HG02943 (cell line): ENCODE measurements at regions not wholly inside any gene's neighbourhood (a gene's known extent, or its start where the extent isn't known, plus 50 kb on each side); places are given as distances from the start of the nearest gene placed in this dataset.

ENCODE experiments used
- ATAC-seq: cut with Tn5 transposase; IDR thresholded peaks from one replicate; pipeline ENCODE4 v1.9.1; 2021; ENCODE audit warnings: mild to moderate bottlenecking, low read depth, moderate library complexity; ENCODE audit not compliant: unreplicated experiment

DNA sequence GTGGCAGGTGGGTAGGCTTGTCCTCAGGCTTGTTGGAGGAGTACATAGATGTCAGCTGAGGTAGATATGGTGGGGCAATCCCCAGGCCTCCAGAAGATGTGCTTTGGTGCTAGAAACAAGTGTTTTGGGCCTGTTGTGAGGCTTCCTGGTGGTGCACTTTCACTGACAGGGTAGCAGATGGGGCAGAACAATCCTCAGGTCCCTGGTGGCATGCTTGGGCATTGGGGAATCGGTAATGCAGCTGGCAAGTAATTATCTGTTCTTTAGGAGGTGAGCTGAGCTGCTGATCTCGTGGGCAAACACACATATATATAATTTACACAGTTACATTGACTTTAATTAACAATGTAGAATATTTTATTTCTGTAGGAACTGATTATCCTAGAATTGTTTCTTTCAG, 458.7 kb downstream of the BMP2 start:
- ATAC-seq: no peak

DNA sequence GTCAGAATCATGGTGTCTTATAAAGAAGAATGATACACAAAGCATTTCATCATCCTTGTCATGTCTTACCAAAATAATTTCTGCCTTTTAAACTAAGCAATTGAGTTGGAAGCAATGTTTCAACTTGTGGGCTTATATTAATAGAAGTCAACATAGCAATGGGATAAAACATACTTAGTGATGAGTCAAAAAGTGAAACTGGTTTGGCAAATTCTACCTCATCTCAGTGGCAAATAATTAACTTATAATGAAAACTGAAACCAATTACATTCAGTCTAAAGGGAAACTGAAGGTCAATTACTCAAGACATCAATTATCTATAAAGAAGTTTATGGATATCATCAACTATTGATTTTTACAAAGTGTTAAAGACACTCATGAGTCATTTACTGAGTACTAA, 463.8 kb downstream of the BMP2 start:
- peak; percentile 92 for ATAC-seq

DNA sequence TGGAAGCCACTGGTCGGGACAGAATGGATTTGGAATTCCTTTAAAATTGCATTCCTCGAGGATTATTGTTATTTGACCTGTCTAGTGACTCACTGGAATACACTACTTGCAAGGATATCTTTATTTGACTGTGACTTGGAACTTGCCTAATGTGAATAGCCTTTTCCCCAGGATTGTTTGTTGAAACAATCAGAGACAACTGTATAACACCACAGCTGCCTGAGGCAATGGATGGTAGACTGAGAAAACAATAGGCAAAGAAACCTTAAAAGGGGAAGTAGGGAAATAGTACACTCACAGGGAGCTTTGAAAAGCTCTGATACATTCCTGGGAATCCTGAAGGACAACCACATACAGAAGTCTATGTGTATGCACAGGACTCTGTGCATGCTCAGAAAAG, 465.3 kb downstream of the BMP2 start:
- no peak for ATAC-seq

DNA sequence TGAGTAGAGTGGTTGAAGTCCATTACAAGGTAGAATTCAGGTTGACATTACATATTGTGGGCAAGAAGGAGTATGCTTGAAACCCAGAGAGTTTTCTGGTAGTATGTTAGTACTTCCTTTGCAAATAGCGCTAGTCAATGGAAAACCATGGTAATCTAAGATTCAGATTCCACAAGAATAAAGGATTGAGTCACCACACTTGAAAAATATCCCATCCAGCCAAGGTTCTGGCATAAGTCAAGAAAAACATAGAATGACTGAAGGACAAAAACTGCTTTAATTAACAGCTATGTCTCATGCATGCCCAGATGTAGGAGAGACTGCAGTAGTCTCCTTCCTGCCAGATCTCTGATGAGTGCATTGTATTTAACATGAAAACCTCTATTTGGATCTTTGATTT, 469.8 kb downstream of the BMP2 start:
- no peak for ATAC-seq

DNA sequence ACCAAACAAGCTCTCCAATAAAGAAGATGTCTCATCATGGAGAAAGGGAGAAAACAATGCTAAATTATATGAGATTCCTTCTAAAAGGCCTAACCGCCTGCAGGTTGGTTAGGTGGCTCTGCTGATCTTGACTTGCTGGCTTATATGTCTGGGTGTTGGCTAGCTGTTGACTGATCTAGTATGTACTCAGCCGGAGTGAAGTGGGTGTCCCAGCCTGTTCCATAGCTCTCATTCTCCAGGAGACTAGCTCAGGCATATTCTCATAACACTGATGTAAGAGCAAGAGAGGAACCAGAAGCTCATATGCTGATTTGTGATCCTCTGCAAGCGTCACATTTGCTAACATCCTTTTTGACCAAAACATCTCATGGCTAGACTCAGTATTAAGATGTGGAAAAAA, 473.0 kb downstream of the BMP2 start:
- no peak for ATAC-seq

DNA sequence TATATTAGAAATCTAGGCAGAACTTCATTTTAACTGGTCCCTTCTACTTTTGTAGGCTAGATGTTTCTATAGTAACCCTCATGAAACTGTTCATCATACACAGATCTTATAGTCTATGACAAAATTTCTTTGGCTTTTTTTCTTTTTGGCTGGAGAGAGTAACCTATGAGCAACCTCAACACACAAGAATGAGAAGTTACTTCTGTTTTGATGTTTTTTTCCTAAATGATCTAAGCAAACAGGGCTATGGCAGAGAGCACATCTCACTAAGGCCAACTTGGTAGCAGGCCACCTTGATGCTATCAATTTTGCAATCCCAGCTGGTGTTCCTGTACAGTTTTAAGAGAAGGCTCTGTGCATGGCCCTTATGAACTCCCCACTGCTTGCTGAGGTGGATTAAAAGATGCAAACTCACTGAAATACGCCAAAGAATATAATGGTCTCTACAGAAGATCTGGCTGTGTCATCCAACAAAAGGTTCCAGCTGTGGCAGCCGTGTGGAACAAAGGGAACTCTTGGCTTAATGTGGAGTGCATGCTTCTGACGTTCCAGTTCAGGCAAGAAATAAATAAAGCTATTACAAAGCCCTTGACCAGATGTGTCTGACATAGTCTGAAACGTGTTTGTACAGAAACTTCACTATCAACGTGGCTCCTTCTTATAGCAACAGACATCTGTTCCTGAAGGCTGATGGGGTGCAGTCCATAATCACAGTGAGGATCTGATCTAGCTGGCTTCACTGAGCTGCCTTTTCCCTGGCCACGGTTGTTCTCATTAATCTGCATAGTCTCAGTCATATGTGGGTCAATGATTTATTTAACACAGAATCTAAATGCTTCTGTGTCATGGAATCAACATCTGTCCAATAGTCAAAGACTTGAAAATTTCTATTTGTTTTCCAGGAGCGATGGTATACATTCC, 481.1 kb downstream of the BMP2 start:
- no peak for ATAC-seq

DNA sequence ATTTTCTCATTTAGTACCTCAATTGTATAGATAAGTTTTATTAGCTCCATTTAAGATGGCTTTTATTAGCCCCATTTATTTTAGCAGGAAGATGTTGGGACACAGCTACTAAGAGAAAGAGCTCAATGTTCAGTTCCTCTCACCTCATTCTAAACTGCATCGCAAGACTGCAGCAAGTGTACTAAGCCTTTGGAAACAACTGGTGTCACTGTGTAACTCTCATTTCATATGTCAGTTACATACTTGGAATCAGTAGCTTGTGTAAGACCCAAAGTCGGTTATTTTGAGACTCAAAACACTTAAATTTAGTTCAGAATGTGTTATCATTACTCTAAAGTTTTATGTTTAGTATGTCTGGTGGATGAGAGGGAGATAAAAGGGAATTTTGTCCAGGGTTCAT, 482.9 kb downstream of the BMP2 start:
- ATAC-seq: no peak

DNA sequence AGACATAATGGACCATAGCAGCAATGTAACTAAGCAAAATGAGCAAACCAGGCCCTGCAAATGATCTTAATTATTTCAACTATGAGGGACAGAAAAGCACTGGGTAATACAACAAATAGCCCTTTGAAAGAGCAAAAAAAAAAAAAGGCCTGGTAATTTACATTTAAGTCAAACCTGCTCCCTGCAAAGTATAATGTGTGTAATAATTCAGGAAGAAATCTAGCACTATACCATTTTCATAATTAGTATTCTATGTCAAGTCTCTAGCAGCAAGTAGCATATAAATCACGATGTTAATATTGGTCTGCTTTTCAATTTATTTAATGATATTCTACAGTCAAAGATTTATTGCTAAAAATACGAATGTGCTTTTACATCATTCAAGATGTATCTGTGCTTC, 489.6 kb downstream of the BMP2 start:
- no peak for ATAC-seq

DNA sequence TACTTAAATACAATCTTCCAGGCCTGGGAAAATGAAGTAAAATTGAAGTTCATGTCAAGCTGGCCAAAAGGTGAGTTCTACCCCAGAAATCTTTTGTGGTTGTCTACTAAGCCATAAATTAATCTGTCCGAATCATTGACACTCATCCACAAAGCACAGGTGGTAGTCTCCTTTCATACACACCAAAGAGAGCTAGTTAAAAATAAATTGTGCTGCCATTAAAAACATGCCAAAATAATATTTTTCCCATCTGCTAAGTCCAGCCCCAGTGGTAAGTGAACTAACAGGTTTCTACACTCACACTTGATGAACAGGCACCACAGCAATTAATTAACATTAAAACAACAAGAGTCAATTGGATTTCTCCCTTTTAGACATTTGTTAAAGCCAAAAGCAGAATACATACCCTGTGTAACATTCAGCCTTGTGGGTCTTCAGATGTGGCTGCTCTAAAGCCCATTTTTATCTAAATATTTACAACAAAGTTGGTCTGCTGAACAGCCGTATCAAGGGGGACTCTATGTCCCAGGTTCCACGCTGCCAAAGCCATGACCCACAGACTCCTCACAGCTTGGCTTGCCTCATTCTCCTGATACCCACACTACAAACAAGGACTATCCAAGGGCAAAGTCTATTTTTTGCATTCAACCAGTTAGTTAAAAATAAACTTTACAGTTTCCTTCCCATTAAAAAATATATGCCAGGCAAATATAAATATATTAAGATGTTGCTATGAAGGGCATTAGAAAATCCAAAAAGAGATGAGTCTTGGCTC, 490.4 kb downstream of the BMP2 start:
- no peak for ATAC-seq

DNA sequence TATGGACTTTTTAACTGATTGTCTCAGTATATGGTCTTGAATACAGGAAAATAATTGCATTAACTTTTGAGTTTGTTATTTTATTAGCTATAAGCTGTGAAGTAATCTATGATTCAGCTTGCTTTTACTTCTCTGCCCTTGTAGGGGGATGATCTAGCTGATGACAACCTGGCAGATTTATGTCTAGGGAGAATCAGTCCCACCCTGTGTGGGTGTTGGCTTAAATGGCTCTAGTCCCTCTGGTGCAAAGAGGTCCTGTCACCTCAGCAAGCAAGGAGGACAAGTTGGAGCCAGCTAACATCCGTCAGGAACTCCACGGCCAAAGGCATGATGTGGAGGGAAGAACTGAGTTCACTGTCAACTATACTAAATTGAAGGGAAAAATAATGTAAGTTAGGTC, 495.3 kb downstream of the BMP2 start:
- no peak for ATAC-seq

DNA sequence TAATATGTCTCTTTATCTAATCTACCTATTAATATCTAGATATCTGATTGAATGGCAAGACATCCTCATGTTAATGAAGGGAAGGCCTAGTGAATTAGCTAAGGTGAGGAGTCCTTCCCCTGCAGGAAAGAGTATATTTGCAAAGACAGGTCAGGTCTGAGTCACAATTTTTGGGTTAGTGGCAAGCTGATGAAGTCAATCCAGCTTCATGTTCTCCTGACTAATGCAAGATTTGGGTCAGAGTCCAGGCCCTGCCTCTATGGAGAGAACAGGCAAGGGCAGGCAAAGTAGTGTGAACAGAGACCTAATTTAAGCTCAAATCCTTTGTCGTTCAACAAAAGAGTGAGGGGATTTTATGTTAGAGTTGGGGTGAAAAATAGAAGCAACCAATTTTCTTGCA, 496.7 kb downstream of the BMP2 start:
- no peak for ATAC-seq

DNA sequence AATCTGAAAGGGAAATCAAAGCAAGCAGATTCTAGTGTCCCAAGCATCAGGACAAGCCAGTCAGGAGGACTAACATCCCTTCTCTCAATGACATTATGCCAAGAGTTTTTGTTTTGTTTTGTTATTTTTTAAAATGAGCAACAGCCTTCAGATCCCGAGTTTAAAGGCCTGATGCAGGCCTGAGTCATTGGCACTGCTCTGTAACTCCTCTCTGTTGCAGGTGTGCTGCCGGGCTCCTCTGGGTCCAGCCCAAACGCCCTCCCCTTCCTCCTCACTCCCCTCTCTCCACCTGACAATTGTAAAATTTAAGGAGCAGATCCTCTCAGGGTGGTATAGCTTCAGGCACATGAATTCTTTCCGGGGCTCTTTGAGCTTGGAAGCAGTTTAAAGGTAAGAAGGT, 502.0 kb downstream of the BMP2 start:
- no peak for ATAC-seq

DNA sequence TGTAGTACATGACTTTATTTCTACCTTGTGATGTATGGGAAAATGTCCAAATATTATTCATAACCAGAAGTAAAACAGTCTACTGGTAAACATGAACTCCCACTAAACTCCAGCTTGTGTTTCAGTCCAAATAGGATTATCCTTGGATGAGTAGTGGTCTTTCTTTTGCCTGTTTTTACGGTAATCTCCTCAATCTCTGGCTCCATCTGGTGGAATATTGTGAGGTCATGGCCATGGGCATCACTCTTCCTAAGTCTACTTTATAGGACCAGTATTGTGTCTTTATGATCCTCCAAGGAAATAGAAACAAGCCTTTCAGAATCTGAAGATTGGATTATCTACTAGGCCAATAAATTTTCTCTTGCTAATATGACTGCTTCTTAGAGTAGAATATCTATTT, 505.0 kb downstream of the BMP2 start:
- no peak for ATAC-seq

DNA sequence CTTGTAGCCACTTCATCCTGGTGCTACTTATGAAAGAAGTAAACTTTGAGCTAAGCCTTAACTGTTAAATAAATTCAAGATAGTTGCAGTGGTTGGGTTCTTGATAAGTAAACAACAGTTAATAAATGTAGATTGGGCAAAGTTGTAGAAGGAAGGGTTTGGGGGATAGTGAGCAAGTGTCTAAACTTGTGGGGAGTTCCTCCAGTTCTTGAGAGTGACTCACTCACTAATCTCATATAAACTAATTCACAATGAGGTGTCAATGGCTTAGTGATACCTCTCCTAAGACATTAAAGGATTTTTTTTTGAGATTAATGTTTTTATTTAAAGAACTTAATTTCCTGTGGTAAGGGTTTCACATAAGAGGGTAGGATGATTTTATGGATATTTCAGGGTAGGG, 507.4 kb downstream of the BMP2 start:
- no peak for ATAC-seq

DNA sequence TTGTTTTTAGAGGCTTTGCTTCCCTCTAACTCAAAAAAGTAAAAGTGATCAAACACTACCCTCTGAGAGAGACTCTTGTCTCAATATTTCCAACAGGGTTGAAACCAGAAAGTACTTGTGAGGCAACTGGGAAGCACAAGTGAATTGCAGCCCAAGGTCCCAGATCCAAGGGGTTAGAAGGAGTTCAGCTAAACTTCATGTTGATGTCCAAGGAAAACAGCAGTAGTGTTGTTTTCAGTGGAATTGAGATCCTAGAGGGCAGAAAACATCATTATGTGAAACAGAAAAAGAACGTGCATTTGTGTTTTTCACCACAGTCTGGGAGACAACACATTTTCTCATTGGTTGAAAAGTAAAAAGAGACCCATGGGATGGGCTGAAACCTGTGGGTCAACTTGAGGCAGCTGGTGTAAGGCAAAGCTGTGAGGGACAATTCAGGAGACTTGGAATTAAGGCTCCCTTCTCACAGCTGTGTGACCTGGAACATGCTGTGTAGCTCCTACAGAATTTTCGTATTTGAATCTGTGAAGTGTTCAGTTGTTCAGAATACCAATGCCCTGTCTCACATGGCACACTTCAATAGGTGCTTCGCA, 508.3 kb downstream of the BMP2 start:
- no peak for ATAC-seq

DNA sequence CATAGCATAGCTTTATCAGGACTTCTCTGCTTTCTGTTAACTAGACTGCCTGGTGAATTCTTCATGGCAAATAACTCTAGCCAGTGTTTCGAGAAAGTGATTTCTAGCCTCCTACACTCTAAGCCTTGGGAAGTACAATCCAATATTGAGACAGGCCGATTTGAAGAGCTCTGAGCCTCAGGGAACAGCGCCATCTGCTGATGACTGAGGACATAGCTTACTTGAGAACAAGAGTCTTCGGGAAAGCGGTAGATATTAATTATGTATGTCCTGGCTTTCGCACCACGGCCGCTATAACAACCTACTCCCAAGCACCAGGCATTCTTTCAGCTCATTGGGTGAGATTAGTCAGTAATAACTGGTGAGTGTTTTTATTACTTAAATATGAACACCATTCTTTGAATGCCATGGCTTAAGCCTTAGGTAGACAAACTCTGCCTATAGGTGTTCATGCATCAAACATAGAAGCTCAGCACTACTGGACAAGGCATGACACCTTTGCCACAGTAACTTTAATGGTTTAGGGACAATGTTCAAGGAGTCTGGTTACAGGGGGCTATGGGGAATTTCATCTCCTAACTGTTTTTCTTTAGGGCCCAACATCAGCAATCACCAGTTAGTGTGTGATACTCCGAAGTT, 518.6 kb downstream of the BMP2 start:
- peak; percentile 59 for ATAC-seq

DNA sequence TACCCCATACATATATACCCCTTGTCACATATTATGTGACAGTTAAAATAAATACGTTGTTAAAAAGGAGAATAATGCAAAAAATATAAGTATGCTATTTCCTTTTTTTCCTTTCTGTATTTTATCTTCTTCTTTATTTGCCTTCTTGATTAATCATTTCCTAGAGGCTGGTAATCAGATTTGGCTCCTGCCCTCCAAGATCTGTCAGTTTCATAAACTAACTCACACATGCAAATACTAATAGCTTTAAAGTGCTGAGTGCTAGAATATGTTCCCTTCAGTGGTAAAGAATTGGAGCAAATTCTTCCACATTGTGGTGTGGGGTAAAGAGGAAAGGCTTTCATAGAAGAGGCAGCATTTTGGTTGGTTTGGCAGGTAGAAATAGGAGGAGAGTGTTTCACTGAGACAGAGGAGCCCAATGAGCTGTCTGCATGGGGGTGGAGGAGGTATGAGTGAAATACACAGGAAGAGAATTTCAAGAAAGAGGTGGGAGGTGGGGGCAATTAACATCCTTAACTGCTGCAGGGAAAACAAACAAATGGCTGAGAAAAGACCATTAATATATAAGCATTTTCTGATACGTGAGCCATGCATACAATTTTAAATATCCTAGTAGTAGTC, 523.9 kb downstream of the BMP2 start:
- ATAC-seq: no peak

DNA sequence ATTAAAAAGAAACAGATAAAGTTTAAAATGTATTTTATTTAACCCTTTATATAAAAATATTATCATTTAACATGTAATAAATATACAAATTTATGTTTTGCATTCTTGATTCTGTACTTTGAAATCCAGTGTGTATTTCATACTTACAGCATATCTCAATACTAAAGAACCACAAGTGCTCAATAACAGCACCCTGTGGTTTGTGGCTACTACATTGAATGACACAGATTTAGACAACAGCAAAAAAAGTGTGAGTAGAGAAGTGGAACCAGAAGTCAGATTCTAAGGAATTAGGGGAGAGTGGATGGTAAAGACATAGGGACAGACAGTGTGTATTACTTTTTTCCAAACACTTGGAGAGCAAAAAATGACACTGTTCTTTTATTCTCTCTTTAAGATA, 524.5 kb downstream of the BMP2 start:
- ATAC-seq: no peak

DNA sequence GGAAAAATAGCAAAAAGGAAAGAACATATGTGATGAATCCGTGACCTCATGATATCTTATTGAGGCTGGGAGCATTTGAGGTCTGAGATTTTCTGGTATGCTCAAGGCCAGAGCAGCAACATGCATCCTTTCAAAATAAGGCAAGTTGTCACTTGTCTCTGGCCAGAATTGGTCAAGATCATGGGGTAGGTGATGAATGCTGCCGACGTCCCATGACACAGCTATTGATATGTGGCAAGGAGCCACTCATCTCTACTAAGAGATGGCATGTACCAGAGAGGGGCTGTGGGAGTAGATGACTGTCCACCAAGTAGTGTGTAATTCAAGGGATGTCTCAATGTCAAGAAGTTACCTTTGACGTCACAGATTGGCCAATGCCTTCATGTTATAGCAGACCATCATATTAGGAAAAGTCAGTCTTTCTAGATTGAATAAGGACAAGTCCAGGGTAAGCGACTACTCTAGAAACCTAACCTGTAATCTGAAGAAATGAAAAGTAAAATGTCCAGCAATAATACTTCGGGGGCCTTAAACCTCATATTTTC, 527.4 kb downstream of the BMP2 start:
- ATAC-seq: no peak

DNA sequence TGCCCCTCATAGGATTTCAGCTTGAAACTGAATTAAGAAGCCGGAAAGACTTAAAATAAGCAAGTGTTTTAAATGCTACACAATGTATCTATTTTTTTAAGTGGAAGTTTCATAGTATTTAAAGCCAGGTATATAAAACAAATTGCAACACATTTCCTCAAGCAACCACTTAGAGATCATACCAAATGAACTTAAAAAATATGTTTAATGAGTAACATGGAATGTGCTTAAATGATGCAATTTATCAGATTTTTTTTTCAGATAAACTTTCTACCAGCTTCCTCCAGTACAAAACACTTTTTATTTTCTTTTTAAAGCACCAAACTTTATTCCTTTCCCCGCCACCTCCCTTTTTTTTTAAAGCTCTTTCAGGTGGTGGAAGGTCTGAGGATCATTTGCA, 534.3 kb downstream of the BMP2 start:
- no peak for ATAC-seq
